Hematopoietic multipotent progenitor cell (in vitro differentiated cells): ENCODE measurements at regions not wholly inside any gene's neighbourhood (a gene's known extent, or its start where the extent isn't known, plus 50 kb on each side); places are given as distances from the start of the nearest gene placed in this dataset.
"Not testable (repeated sequence)": the region's sequence is repeated elsewhere in the genome, so short reads cannot be mapped to it uniquely, and the experiment has no call there.

Source experiments
- DNase-seq, 3 donors: peaks; one replicate each; pipeline ENCODE4 v3.0.0-alpha.2; 2011 to 2015; ENCODE audit warnings: low read depth in 2 of 3, low spot score in 2 of 3

DNA sequence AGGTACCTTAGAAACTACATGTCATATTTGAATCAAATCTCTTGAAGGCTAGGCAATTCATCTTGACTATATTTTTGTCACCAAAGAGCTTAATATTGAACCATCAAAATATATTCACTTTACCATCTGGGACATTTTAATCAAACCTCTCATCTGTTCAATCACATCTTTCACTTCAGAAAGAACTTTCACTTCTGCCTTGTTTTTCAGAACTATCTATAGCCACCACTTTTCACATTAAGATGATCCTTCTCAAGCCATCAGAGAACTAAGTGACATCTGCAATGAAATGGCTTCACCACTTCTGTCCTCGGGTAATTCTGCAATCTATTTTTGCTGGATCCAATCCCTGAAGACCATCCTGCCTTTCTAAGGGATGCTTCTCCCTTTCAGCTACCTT, 57.8 kb downstream of the OR2B2 start:
- no peak for DNase-seq

DNA sequence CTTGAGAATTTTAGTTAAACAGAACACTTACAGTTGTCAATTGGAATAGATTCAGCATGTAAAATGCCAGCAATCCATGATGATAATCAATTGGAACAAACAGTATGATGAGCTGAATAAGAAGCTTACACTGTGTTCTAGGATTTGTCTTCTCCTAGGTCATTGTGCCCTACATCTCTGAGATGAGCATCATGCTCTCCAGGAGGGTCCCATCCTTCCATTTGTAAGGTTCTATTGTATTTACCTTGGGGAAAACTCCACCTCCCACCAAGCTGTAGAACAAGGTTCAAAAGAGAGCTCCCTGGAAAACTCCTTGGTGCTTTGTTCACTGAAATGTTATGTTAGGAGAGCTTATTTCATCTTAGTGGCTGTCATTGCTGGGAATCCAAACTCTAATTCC, 60.8 kb downstream of the OR2B2 start:
- no peak for DNase-seq

DNA sequence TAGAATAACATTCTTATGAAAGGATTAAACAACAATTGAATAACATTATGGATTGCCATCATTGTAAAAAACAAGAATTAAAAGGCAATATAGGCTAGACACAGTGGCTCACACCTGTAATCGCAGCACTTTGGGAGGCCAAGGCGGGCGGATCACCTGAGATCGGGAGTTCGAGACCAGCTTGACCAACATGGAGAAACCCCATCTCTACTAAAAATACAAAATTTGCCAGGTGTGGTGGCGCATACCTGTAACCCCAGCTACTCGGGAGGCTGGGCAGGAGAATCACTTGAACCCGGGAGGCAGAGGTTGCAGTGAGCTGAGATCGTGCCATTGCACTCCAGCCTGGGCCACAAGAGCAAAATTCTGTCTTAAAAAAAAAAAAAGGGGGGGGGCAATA, 63.2 kb downstream of the OR2B2 start:
- DNase-seq: not testable (repeated sequence)

DNA sequence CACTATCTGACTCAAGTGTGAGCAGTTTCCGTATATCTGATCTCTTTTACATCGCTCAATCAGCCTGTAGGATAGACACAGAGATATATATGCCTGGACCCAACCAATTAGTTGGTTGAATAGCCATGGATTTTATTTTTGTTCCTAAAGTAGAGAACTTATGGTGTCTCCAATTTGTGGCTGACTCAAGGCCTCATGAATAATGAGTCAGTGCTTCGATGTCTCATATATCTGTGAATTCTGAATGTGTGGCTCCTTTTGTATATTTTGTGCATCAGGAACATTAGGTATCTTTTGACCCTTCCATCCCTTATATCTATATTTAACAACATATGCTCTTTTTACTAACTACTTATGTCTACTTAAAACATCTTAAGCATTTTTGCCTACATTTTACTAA, 64.5 kb downstream of the OR2B2 start:
- no peak for DNase-seq

DNA sequence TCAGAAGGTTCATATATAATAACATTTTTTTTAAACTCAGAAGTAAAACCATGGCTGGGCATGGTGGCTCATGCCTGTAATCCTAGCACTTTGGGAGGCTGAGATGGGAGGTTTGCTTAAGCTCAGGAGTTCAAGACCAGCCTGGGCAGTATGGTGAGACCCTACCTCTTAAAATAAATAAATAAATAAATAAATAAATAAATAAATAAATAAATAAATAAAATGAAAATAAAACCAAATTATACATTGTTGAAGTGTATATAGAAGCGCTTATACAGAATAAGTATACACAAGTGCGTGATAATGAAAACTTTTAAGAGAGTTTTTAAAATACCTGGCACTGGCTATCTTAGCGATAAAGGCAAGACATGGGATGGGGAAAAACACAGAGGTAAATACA, 71.6 kb downstream of the OR2B2 start:
- DNase-seq: no peak

DNA sequence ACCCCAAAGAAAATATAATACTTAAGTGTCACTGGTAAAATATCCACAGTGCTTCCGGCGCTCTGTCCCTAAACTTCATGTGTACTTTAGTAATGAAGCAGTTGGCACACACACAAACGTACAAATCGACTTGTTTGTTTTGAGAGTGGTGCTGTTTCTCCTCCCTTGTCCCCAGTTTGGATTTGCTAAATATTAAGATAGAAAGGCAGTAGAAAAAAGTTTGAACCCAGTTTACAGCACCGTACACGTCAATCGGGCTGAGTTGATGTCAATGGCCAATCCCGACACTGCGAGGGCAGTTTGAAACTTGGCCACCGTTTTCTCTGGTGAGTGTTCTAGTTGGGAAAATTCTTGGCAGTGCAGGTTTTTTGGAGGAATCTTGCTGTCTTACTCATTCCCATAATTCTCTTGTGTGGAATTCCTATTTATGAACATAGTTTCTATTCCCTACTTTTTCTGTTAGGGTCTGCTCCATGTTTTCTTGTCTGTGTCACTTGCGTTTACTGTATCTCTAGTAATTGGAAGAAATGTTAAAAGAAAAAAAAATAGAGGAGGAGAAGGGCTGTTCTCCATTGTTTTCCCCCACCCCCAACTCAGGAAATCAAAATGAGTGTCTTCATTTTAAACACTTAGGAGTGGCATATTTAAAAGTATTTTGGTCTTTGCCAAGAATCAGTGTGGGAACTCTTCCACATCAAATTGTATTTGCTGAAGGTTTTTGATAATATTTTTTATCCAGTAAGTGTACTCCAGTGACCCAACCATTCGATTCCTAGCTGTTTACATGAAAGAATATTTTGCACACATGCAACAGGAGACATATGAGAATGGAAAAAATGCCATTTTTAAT, 72.3 kb downstream of the OR2B2 start:
- DNase-seq: peak in 1 of 3 donors; percentile 66

DNA sequence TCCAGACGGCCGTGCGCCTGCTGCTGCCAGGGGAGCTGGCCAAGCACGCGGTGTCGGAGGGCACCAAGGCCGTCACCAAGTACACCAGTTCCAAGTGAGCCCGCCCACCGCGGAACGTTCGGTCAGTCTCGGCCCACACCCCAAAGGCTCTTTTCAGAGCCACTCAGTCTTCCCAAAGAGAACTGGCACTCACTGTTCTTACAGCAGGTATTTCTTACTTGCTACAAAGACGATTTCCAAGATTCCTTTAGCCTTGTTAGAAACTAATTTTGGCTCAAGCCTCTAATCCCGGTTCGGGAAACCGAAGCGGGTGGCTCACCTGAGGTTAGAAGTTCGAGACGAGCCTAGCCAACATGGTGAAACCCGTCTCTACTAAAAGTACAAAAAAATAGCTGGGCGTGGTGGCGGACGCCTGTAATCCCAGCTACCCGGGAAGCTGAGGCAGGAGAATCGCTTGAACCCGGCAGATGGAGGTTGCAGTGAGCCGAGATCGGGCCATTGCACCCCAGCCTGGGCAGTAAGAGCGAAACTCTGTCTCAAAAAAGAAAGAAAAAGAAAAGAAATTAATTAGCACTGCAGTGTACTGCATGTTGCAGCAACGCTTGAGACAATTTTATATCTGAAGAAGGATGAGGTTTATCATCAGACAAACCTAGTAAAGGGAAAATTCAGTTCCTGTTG, 73.1 kb downstream of the OR2B2 start:
- DNase-seq: peak in 1 of 3 donors; percentile 33

DNA sequence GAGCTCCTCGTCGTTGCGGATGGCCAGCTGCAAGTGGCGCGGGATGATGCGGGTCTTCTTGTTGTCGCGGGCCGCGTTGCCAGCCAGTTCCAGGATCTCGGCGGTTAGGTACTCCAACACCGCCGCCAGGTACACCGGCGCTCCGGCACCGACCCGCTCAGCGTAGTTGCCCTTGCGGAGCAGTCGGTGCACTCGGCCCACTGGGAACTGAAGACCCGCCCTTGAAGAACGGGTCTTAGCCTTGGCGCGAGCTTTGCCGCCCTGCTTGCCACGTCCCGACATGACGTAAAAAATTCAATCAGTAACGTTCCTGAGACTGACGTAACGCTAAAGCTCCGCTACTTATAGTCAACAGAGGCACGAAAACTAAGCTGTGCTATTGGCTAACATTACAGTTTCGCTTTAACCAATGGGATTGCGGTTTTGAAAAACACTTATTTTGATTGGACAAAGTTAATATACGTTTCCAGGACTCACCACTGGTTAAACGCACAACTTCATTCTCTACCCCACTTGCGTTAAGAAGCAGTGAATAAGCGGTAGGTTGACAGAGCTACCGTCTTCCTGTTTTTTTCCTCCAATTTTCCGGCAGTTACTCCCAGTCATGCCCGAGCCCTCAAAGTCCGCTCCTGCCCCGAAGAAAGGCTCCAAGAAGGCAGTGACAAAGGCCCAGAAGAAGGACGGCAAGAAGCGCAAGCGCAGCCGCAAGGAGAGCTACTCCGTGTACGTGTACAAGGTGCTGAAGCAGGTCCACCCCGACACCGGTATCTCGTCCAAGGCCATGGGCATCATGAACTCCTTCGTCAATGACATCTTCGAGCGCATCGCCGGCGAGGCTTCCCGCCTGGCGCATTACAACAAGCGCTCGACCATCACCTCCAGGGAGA, 73.9 kb downstream of the OR2B2 start:
- peak; percentile 85 to 99 (median 97) for DNase-seq

DNA sequence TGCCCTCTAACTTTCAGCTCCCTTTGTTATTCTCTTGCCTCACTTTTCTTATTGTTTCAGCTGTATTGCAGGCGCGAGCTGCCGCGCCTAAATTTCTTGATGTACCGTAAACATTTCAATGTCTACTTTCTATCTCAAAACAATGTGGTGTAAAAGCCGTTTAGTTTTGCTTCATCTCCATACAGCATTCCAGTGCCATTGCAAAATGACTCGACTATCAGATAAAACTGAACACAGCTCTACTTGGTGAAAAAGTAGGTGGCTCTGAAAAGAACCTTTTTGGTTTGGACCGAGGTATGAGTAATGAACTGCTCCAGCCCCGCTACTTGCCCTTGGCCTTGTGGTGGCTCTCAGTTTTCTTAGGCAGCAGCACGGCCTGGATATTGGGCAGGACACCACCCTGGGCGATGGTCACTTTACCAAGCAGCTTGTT, 74.6 kb downstream of the OR2B2 start:
- DNase-seq: no peak

DNA sequence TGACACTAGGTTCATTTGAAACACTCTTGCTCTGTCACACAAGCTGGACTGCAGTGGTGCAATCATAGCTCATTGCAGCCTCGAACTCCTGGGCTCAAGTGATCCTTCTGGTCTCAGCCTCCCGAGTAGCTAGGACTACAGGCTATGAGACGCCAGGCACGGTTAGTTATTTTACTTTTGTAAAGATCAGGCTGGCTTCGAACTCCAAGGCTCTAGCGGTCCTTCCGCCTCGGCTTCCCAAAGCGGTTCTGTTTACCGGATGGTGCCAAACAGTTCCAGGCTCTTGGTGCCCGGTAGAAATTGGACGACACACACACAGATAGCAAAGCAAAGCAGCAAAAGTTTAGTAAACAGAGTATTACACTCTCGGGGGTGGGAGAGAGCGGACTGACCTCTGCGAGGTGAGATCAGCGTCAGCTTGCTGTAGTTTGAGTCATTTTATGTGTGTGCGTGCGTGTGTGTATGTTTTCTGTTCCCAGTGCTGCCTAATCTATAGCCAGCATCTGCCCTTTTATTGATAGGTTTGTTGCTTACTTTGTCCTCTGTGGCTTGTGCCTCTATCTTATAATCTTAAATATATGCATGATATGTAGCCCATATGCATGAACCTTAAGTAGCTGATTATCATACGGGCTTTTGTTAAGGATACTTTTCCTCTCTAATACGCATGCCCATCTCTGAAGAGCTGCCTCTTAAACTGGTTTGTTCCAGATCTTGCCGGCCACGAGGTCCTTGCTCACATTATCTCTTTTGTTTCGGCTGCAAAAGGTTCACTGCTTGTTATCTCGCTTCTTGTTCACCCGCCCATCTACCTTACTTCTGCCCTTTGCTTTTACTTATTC, 75.2 kb downstream of the OR2B2 start:
- peak in 2 of 3 donors; percentile 67 to 76 for DNase-seq

DNA sequence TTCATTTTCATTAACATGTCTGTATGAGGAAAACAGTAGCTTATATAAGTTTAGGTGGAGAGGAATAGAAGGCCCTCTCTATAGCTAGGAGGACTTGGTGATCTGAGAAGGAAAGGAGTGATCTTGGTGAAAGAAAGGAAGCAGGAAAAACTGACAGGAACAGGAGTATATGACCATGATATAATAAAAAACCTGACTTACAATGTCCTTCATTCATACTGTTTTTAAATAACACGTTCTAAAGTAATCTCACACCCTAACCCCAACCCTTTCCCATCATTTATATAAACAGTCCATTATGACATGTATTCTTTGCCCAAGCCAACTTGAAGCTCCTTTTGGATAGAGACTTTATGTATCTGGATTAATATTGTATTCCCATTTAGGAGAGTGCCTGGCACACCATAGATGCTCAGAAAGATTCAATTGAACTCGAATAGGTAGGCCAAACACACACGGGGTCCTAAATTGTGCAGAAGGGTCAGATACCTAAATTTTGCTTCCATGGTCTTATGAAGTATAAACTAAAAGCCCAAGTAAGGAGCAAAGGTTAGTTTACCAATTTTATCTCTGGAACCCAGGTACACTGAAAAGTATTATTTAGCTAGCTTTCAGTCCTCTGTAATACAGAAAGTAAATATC, 75.9 kb downstream of the OR2B2 start:
- no peak for DNase-seq

DNA sequence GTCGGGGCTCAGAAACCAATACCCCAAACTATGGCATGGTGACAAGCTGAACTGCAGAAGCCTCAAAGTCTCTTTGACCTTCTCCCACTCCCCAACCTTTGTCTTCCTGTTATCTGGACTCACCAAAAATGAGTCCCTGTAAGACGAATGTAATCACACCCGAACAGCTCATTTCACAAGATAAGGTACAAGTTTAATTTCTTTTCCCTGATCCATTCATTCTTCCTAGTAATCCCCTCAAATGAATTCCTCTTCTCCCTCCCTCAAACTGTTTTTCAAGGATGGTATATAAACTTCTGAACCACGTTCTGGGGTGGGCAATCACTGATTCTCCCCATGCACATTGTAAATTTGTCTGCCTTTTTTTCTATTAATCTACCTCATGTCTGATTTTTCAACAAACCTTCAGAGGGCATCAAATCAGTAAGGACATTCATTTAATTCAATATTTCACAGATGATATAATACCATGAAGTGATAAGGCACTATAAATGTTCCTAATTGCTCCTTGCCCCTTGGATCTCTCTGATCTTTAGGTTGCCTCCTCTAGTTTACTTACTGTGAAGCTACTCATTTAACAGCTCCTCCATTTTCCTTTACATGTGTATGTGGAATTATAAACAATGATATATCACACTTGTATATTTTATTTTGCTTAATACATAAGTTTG, 77.2 kb downstream of the OR2B2 start:
- DNase-seq: peak in 1 of 3 donors; percentile 10

DNA sequence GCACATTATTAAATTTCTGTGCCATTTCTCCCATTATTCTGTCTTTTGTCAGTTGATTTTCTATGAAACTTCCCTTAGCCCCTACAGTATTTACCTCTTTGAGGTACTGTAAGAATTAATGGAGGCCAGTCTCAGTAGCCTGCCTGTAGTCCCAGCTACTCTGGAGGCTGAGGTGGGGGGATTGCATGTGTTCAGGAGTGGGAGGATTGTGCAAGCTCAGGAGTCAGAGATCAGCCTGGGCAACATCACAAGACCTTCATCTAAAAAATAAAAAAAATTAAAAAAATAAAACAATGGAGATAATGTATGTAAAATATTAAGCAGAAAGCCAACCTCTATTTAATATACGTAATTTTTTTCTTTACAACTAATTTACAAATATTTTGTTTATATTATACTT, 77.8 kb downstream of the OR2B2 start:
- DNase-seq: no peak

DNA sequence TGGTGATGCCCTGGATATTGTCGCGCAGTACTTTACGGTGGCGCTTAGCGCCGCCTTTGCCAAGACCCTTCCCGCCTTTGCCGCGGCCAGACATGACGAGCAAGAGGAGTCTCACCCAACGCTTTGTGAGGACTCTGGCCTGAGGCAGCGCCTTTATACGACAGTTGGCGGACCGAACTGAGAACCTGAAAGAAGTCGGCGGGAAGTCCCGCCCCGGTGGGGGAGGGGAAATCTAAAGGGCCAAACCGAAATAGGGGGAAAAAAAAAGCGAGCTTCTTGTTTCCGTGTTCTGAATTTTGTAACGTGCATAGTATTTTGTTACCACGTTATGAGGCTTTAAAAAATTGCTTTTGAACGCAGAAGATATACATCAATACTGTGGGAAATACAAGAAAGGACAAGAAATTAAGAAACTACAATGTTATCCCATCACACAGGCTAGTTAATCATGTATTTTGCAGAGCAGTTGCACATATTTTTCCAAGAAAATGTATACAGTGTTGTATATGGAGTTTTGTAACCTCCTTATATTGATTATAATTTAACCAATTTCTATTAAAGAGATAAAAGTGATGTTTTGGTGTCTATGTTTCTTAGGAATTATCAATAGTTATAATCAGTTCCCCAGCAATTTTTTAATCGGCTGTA, 80.6 kb downstream of the OR2B2 start:
- DNase-seq: peak in 2 of 3 donors; percentile 55 to 80

DNA sequence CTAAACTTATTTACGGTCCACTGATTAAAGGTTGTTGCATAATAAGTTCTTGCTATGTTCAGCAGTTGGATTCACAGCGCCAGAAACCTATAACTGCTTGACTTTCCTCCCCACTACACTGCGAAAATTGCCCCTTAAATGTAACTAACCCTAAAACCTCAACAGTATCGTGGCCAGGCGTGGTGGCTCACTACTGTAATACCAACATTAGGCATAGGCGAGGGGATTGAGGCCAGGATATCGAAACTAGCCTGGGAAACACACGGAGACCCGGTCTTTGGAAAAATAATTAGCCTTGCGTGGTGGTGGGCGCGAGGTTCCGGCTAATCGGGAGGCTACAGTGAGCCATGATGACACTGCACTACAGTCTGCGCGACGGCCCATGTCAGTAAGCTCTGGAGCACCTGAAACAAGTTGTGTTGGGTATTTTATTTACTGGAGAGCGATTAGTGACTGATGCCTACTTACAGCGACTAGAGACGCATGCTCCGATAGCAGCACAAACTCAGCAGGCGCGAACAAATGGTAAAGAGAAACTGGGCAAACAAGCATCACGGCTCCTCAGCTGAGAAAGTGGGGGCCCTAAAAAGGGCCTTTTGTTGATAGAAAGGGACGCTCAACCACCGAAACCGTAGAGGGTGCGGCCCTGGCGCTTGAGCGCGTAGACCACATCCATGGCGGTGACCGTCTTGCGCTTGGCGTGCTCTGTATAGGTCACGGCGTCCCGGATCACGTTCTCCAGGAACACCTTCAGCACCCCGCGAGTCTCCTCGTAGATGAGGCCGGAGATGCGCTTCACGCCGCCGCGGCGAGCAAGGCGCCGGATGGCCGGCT, 81.4 kb downstream of the OR2B2 start:
- peak in 2 of 3 donors; percentile 52 to 56 for DNase-seq

DNA sequence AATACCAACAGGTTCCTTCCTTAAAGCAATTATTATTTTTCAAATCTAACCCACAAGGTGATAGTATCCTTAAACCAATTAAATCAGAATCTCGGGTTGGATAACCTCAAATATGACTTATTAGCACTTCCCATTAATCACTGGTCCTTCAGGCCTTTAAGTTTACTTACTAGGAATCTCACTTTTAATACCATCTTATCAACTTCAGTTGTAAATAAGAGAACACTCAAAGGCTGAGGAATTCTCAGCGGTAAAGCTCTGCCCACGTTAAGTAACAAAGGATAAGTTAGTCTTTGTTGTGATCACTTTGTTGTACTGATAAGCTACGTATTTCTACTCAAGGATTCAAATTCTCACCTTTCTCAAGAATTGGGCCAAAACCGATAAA, 82.0 kb downstream of the OR2B2 start:
- no peak for DNase-seq

DNA sequence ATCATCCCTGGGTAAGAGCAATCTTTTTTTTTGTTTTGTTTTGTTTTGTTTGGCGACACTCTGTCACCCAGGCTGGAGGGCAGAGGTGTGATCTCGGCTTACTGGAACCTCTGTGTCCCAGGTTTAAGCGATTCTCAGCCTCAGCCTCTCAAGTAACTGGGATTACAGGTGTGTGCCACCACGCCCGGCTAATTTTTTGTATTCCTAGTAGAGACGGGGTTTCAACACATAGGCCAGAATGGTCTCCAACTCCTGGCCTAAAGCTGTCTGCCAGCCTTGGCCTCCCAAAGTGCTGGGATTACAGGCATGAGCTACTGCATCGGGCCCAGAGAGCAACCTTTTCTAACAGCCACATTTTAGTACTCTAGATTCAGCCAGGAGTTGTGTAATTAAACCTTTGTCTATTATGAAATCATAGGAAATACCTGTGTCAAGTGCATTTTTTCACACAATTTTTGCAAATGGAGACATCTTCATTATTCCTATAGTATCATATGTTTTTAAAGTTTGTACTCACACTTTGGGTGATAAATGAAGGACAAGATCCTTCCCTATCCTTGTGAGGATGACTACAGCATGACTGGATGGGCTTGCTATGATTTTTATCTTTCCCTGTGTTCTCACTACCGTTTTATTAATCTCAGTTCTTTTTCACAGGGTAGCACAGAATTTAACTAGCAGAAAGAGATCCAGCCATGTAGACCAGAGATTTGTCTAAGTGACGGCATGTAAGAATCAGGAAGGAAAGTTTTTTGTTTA, 82.6 kb downstream of the OR2B2 start:
- DNase-seq: no peak
